Ureter (tissue), 1 donor: ENCODE measurements at regions not wholly inside any gene's neighbourhood (a gene's known extent, or its start where the extent isn't known, plus 50 kb on each side); places are given as distances from the start of the nearest gene placed in this dataset.

Experiments
- DNase-seq: peaks from one replicate; pipeline ENCODE4 v3.0.0-alpha.2; 2020; ENCODE audit warnings: low spot score
- donor health status: DM: yes; HTN: yes; CAD: no.

DNA sequence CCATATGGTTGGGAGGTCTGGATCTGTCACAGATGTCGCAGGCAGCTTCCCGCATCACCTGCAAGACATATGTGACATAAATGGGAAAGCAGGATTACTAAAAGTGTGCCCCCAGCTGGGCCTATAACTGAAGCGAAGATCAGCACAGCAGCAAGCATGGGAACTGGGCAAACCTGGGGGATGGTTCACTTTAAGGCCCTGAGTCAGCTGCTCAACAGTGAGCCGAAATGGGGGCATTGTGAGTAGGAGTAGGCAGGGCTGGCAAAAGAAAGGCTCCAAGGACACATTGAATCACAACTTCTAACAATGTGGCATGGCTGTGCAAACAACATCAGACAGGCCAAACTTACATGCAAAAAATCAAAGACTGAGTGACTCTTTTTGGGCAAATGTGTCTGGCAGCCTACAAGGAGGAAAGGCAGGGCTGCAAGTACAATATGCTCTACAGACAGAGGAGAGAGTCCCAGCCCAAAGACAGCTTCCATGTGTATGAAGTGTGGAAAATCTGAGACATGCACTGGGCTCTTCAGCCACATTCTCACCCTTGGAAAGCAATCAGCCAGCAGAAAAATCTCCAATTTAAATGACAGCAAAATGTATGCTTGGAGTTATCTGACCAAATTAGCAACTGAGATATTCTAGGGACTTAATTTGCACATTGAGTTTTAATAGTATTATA, 531.0 kb upstream of the MMS22L start:
- no peak for DNase-seq

DNA sequence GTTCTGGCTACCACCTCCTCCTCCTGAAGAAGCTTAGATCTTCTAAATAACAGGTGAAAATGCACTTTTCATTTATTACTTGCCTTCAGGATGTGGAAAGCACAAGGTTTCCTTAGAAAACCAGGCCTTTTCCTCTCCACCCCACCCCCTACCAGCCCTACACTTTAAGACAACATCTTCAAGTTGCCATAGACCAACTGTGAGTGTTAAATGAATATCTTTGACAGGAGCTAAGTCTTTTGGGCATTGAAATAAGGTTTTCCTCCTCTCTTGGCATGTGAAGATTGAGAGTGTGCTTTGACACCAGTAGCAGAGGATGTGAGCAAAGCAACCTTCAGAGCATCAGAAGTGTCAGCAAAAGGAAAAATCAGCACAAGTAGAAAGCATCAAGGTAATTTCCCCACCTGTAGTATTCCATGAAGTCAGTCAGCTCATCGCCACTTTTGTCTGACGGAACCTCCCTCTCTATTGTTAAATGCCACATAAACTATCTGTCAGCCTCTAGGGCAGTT, 532.3 kb upstream of the MMS22L start:
- no peak for DNase-seq

DNA sequence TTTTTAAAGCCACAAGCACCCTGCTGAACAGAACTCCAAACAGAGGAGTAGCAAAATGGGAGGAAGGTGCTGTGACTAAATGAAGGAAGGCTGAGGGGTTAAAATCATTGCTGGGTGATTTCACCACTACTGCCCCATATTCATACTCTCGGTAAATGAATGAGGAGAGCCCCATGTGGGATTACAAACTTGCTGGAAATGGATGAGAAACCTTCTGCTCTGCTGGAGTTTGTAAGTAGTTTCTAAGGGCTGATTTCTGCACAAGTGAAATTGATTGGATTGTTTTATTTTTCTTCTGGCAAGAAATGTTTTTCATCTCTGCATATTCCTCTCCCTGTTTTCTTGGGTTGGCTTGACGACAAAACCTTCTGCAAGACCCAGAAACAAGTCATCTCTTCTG, 533.5 kb upstream of the MMS22L start:
- DNase-seq, result no peak

DNA sequence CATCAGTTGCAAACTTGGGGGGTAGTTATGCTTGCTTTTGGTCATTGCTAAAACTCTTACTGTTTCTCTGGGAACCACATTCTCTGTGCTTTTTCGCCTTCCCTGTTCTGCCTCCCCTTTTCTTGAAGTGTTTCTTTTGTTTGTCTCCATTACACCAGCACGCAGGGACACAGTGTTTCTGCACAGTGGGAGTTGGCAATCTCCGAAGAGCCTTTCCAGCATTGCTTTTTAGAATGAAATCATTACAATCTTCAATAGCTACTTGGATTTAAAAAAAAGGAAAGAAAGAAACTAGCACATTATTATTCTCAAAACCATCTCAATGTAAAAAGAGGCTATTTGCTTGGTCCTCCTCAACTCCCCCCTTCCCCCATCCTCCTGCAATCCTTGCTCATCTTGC, 536.7 kb upstream of the MMS22L start:
- no peak for DNase-seq

DNA sequence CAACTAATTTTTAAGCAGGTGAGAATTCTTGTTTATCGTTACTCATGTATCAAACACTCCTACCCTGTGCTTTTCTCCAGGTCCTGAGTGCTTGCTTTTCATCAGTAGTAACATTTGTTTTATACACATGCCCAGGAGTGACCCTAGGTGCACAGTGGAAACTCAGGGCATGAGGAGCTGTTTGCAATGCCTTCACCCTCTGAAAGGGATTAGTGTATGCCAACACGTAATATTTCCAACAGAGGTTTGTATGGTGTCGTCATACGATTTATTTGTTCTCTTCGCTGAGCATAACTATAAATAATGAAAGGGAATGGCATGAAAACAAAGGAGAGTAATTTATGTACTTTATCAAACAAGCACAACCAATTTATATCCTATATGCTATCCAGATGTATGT, 537.4 kb upstream of the MMS22L start:
- DNase-seq, result no peak

DNA sequence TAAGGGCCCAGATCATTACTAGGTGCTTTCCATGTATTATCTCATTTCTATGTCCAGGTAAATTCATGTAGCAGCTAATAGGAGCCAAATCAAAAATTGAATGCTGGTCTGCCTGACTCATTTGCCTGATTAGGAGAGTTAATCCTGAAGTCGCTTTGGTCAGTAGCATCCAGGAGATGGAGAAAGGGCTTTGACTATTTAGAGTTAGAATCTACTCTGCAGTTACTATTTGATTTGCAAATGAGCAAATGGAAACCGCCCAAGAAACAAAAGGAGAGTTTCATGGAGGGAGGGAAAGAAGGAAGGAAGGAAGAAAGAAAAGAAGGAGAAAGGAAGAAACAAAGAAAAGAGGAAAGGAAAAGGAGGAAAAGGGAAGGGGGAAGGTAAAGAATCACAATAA, 539.6 kb upstream of the MMS22L start:
- no peak for DNase-seq

DNA sequence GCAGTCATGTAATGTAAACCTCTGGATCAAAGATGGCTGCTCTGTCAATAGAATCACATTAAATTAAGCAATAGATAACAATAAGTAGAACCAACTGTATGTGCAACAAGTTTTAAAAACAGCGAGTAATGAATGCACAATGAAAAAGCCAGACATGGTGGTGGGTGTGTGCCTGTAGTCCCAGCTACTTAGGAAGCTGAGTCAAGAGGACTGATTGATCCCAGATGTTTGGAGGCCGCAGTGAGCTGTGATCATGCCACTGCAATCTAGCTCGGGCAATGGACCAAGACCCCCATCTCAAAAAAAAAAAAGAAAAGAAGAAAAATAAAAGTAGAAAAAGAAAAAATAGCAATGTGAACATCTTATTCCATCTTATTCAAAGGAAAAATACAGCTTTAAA, 558.7 kb upstream of the MMS22L start:
- DNase-seq, result no peak

DNA sequence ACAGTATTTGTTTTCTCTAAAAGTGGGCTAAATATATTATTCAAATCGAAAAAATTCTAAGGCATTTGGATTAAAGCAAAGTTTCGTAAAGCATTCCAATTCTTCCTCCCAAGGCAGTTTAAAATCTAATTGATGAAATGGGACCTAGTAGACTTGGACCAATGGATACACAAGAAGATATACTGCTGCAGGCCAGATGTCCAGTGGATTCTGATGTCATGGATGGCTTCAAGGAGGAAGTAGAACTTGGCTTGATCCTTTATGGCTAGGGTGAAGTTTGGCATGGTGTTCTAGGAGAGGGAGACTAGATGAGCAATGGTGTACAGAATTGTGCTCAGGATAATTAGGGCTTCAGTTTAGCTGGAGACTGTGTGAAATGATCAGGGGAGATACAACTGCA, 559.5 kb upstream of the MMS22L start:
- no peak for DNase-seq

DNA sequence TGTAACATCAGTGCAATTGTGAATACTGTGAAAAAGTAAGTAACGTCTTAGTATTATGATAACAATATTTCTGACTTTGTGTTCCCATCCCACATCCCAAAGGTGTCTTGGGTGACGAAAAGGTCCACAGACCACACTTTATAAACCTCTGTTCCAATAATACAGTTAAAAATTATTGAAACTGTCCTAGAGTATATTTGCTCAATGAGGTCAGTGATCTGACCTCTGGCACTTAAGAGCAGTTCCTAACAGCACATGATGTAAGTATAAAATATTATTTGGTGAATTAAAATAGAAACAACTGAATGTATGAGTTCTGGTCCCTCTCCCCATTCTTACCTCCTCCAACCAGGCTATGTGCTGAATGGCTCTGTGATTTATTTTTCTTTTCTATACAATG, 566.4 kb upstream of the MMS22L start:
- DNase-seq, result no peak

DNA sequence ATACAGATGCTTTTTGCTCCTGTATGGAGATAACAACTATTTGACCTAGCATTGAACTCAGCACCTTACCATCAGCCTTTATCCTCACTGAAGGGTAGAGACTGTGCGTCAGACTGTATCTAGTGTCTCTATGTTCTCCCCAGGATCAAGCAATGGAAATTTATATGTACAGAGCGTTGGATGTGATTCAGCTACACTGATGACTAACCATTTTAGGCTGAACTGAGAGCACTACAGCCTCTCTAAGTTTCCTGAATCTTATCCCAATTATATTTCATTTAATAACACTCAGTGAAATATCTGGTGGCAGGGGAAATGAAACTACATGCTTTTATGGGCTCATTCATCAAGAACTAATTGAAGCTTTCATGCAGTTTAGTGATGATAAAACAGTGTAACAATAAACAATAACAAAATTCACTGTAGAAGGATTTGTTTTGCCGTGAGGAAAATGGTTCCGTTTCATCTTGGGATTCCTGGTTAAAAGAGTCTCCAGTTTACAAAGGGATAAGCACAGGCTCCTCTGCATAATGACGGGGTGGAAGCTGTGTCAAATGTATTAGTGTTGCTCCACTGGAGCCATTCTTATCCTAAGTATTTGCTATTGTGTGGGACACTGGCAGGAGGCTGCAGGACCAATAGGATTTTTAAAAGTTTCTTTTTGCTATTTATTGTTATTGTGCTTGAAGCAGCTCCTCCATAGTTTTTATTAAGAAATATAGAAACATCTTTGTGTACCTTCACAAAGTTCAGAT, 567.6 kb upstream of the MMS22L start:
- DNase-seq, result no peak

DNA sequence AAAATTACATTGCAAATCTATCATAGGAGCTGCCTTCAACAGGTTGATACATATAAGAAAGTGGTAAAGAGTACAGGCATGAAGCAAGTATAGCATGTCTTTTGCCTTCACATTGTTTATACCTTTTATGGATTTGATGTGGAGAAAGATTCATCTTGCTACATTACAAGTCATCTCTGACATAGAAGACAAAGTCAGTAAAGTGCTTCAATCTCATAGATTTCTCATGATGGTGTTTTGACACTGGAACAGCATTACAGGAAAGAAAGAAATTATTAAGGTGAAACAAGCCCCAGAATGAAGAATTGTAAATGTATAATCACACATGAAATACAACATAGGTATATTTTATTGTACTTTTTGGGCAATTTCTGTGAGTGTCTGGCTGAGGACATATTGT, 580.7 kb upstream of the MMS22L start:
- DNase-seq, result no peak

DNA sequence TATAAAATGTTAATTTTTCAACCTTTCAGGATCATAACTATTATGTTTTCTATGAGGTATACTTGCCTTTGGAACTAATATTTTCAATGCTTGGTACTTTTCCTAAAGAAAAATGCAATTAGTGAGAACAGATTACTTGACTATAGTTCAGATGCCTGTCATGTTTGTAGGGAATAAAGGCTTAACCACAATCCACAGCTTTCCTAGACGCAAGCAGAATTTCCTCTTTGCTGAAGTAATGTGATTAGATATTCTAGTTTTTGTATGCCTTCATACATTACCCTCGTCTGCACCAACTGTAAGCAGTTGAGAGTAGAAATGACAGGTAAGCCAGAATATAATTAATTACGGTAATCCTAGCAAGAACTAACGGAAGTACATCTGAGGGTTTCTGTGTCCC, 581.4 kb upstream of the MMS22L start:
- no peak for DNase-seq

DNA sequence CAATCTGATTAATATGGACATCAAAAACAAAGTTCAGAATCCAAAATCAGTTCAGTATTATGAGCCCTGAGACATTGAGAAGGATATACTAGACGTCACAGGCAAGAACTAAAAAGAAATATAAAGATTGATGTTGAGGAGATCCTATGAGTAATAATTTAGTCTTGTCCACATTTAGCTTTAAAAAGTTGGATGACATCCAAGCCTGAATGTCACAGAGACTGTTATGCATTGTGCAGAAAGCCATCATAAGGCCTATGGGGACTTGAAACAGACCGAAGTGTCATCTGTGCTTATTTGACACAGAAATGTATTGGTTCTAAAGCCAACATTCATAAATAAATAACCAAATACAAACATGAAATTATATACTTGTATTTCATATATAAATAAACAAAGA, 581.8 kb upstream of the MMS22L start:
- DNase-seq, result no peak

DNA sequence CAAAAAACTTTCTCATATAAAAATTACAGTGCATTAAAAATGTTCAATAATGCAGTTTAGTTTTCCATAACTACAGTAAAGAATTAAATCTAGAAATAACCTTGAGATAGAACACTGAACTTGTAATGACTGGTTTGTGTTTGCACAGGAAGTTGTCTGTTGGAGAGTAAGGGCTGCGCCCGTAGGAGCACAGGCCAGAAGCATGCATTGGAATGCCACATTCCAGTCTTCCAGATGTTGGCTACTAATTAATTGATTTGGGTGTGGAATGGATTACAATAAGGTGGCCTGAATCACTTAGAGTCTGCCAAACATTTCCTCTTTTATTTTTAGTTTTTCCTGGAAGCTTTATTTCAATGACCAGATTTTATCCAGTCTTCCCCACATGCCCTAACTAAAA, 582.6 kb upstream of the MMS22L start:
- DNase-seq, result no peak

DNA sequence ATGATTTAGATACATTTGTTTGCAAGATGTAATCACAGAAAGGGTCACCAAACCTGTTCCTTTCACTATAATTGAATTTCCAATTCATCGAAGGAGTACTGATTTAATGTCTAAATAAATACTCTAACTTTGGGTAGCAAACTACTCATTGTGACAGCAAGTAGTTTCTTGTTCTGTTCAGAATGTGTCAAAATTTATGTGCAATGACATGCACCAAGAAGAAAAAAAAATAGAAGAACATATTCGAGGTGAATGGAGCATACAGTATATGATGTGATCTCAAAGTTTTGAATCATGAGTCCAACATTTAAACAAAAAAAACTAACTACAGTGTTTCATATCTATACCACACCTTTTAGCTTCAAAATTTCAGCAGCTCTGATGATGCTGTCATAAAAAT, 583.6 kb upstream of the MMS22L start:
- DNase-seq, result no peak

DNA sequence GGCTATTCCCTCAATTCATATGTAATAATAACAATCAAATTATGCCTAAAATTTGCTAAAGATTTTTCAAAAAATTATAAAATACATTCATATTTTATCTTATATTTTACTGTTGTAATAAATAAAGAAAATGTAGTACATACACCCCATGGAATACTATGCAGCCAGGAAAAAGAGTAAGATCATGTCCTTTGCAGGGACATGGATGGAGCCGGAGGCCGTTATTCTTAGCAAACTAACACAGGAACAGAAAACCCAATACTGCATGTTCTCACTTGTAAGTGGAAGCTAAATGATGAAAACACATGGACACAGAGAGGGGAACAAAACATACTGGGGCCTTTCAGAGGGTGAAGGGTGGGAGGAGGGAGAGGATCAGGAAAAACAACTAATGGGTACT, 584.2 kb upstream of the MMS22L start:
- no peak for DNase-seq

DNA sequence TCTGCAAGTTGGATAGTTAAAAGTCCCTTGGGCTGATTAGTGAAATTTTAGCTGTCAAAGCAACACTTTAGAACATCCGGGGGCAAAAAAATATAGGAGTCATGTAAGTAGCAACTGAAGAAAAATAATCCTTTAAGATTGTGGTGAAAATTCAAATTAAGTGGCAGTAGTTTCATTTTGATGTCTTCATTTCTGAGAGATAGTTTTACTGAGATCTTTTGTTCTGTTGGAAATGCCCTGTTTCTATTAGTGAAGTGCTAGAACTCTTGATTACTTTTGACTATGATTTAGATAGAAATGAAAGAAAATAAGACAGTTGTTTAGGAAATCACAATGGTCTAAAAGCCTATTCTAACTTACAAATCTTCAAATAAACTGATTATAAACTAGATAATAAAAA, 587.3 kb upstream of the MMS22L start:
- no peak for DNase-seq

DNA sequence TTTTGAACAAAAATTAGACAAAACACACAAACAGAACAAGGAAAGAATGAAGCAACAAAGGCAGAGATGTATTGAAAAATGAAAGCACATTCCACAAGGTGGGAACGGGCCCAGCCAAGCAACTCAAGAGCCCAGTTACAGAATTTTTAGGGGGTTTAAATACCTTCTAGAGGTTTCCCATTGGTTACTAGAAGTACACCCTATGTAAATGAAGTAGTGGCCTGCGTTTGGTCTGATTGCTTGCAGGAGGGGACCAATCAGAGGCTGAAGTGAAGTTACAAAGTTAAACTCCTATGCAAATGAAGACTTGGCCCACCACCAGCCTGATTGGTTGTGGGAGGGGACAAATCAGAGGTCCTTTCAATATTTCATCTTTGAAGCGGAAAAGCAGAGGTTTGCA, 593.7 kb upstream of the MMS22L start:
- DNase-seq, result no peak

DNA sequence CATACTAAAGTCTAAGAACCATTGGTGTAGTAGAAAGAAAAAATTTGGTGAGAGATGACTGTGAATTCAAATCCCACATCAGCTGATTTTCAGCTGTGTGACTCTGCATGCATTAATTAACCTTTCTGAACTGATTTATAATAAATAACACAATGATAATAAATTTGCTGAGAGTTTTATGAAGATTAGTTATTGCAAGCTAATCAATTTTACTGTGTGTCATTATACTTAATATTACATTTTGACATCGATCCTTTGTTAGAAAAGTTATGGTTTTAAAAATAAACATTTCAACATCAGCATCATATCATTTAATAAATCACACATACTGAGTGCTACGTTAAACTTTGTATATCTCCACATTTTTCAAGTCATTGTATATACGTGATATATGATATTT, 599.7 kb upstream of the MMS22L start:
- no peak for DNase-seq

DNA sequence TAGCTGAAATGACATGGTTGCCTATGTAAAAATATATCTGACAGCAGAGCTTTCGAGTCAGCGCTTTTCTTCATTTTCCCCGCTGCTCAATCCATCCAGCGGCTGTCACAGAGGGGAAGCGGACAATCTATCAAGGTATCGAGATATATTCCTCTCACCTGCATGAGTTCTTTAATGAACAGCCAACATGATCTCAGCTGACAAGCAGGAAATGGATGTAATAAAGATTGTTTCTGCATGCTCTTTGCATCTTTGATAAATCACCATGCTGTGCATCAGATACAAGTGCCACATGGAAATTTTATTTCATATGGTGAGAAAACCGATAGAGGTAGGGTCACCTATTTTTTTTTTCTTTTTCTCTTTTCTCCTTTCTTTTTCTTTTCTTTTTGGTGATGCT, 602.3 kb upstream of the MMS22L start:
- DNase-seq, result no peak

DNA sequence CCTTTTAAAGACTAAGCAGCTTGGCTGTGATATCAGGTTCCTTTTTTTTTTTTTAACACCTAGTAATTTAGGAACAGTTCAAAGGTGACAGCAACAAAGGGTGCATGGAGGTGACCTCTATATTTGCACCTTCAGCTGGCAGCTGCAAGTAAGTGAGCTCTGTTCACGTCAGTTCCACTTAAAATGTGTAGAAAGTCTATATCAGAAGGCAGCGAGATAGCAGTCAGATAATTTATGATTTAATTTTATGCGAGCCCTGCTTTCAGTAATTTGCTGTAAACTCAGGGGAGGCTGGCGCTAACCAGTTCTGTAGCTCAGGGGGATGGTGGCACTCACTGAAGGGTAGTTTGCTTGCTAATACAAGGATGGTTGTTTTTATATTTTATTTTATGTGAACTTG, 602.8 kb upstream of the MMS22L start:
- DNase-seq, result no peak

DNA sequence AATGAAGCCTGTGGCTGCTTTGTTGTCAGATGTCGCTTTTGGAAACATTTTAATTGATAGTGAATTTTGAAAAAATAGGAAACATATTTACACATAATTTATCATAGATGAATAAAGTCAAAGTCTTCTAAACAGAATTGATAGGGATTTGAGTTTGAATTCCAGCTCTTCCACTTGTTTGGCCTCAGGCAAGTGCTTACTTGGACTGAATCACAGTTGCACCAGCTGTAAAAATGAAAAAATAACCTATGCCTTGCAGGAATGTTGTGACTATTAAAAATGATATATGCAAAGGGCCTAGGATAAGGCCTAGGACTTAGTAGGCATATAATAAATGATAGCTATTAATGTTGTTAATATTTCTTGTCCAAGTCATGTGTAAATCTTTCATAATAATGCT, 618.5 kb upstream of the MMS22L start:
- no peak for DNase-seq

DNA sequence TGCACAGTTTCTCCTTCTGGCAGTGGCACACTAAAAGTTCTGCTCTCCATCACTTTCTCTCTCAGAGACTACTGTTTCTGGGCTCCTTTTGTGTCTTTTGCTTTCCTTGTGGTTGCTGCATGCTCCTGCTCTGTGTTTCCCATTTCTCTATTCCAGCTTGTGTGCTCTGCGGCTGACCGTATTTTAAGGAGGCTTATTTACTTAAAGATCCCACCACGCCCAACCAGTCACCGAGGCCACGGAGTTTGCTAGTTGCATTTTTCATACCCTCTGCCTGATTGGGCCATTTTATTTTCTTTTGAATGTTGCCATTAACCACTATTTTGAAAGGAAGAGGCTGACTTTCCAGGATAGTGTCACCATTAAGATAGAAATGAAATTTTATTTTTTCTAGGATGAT, 626.4 kb upstream of the MMS22L start:
- no peak for DNase-seq

DNA sequence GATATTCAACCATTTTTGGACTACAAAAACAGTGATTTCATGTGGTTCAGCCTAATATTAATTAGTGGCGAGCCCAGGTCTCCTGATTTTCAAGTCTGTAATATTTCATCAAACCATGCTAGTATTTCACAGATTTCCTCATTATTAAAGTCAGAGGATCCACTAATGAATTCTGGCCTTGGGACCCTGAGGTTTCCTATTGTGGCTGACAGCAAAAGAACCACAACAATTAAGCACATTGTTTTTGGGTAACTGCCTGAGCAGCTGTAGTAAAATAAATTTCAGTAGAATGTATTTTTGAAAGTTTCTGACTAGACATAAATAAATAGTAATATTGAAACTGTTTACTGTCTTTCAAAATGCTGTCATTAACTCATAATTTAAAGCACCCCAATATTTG, 630.7 kb upstream of the MMS22L start:
- no peak for DNase-seq
